C4-2B (cell line): ENCODE measurements at regions not wholly inside any gene's neighbourhood (a gene's known extent, or its start where the extent isn't known, plus 50 kb on each side); places are given as distances from the start of the nearest gene placed in this dataset.

ENCODE experiments used
- ZFX ChIP-seq: fragments of 450-650 bp; IDR thresholded peaks from 2 replicates; pipeline ENCODE4 v1.6.1; 2017
- TF ChIP-seq, protein P1 (sequence below): fragments of 450-650 bp; conservative IDR thresholded peaks from 2 replicates; pipeline ENCODE4 v1.5.1; 2017; ENCODE audit warnings: mild to moderate bottlenecking

- TF ChIP-seq, protein P1, sequence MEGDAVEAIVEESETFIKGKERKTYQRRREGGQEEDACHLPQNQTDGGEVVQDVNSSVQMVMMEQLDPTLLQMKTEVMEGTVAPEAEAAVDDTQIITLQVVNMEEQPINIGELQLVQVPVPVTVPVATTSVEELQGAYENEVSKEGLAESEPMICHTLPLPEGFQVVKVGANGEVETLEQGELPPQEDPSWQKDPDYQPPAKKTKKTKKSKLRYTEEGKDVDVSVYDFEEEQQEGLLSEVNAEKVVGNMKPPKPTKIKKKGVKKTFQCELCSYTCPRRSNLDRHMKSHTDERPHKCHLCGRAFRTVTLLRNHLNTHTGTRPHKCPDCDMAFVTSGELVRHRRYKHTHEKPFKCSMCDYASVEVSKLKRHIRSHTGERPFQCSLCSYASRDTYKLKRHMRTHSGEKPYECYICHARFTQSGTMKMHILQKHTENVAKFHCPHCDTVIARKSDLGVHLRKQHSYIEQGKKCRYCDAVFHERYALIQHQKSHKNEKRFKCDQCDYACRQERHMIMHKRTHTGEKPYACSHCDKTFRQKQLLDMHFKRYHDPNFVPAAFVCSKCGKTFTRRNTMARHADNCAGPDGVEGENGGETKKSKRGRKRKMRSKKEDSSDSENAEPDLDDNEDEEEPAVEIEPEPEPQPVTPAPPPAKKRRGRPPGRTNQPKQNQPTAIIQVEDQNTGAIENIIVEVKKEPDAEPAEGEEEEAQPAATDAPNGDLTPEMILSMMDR: no peak
- no peak for TF ChIP-seq ZFX
These were observed 448.3 kb downstream of the MATN1 start for GRCh38 chr1:30274976-30275621.
